ENCODE measurements at regions not wholly inside any gene's neighbourhood (a gene's known extent, or its start where the extent isn't known, plus 50 kb on each side); places are given as distances from the start of the nearest gene placed in this dataset.

GRCh38 chr12:66739266-66739665 lies 60.4 kb upstream of the GRIP1 start:
- TF ChIP-seq ZNF768 (tag by site-specific recombination; IDR thresholded peaks at IDR 0.05) (no peak), CTCF (tag by site-specific recombination; IDR thresholded peaks at IDR 0.05) (no peak), ZNF629 (tag by site-specific recombination; IDR thresholded peaks at IDR 0.05) (no peak), ZSCAN16 (tag by site-specific recombination; IDR thresholded peaks at IDR 0.05) (no peak), MZF1 (tag by site-specific recombination; IDR thresholded peaks at IDR 0.05; ENCODE audit: borderline replicate concordance) (no peak), ZSCAN18 (tag by site-specific recombination; IDR thresholded peaks at IDR 0.05) (no peak), SP2 (tag by site-specific recombination; IDR thresholded peaks at IDR 0.05) (no peak), GLI4 (tag by site-specific recombination; IDR thresholded peaks at IDR 0.05) (no peak), ZNF416 (tag by site-specific recombination; IDR thresholded peaks at IDR 0.05) (no peak), ZNF776 (tag by site-specific recombination; IDR thresholded peaks at IDR 0.05; ENCODE audit: borderline replicate concordance) (no peak)
